Heart left ventricle (tissue), 16 donors: ENCODE measurements at regions not wholly inside any gene's neighbourhood (a gene's known extent, or its start where the extent isn't known, plus 50 kb on each side); places are given as distances from the start of the nearest gene placed in this dataset.

Source experiments
- ATAC-seq, 4 donors: fragments of 200-7000 bp; cut with Tn5 transposase; one replicate each; pipeline ENCODE4 v1.9.1; 2020 to 2022; ENCODE audit warnings: moderate library complexity in 4 of 4, mild to moderate bottlenecking in 3 of 4, moderate number of reproducible peaks in 1 of 4
- DNase-seq, 5 donors: peaks; one replicate each; pipeline ENCODE4 v3.0.0-alpha.2; 2020
- H3K27ac ChIP-seq, 12 donors: fragments of 200-600 bp; sonication (generic) in 4 of 12; one replicate each; pipeline versions ENCODE4 v1.5.0 to v1.8.0; 2016 to 2022; ENCODE audit warnings: mild to moderate bottlenecking in 2 of 12
- H3K27me3 ChIP-seq, 9 donors: fragments of 200-600 bp; sonication (generic) in 2 of 9; one replicate each; pipeline versions ENCODE4 v1.5.1 to v1.8.0; 2016 to 2022; ENCODE audit warnings: mild to moderate bottlenecking in 3 of 9
- H3K36me3 ChIP-seq, 9 donors: fragments of 200-600 bp; sonication (generic) in 2 of 9; one replicate each; pipeline versions ENCODE4 v1.5.0 to v1.8.0; 2018 to 2022; ENCODE audit warnings: mild to moderate bottlenecking in 2 of 9
- H3K4me1 ChIP-seq, 12 donors: fragments of 200-600 bp; sonication (generic) in 4 of 12; one replicate each; pipeline versions ENCODE4 v1.5.0 to v1.8.0; 2016 to 2022; ENCODE audit warnings: mild to moderate bottlenecking in 3 of 12
- H3K4me3 ChIP-seq, 12 donors: fragments of 200-600 bp; sonication (generic) in 4 of 12; one replicate each; pipeline versions ENCODE4 v1.5.0 to v1.8.0; 2017 to 2022; ENCODE audit warnings: mild to moderate bottlenecking in 9 of 12, moderate library complexity in 4 of 12
- H3K9me3 ChIP-seq, 12 donors: fragments of 200-600 bp; sonication (generic) in 4 of 12; one replicate each; pipeline versions ENCODE4 v1.5.0 to v1.8.0; 2016 to 2022; ENCODE audit warnings: mild to moderate bottlenecking in 1 of 12
- CTCF ChIP-seq, 12 donors: fragments of 200-600 bp; sonication (generic) in 4 of 12; IDR thresholded peaks; one replicate each; pipeline versions ENCODE4 v1.5.0 to v1.8.0; 2018 to 2022; ENCODE audit warnings: antibody characterized with exemption in 12 of 12, mild to moderate bottlenecking in 5 of 12
- POLR2A ChIP-seq, 2 donors: fragments of 450-650 bp; IDR thresholded peaks; one replicate each; pipeline ENCODE4 v1.6.1; 2017; ENCODE audit warnings: antibody characterized with exemption in 2 of 2, mild to moderate bottlenecking in 2 of 2, moderate library complexity in 2 of 2
- WGBS, 4 donors: extraction: QIAGEN DNeasy Blood & Tissue Kit in 2 of 4; methylation state at CpG; one replicate each; pipeline versions ENCODE4 v1.1.5 to v1.1.7; 2013 to 2018; 5-methylcytosine and 5-hydroxymethylcytosine counted together
- intact Hi-C, 10 donors: fragments of 100-400 bp; cut with DNase I; formaldehyde crosslinking; loops; one replicate each; pipeline versions ENCODE4 v1.11.1 to v1.14.2; 2022
- microRNA-seq, 4 donors: library from miRNA; unstranded; fragments of <30 nt; microRNA quantifications; one replicate each; pipeline versions ENCODE4 to v1.2.0, GENCODE V29; 2017 to 2020
- donor health status: ischemic (EF 13 %, LVEDD 7.1; RV severe dilation, severe dysfunction).
- donor health status: healthy with polysubstance abuse.
- donor health status: DM: no; HTN: yes; CAD: no.
- donor health status: DM: no; HTN: no; CAD: no.
- donor health status: ischemic (EF 25% LVEDD 6.9; RV normal size, moderate dysfunction).
- donor health status: ischemic (EF 25% LVEDD 5.7; RV mildly dilated, moderate dysfunction).
- donor health status: healthy.
- donor health status: DM: yes; HTN: yes; CAD: no.
- donor health status: ischemic (EF 35%, LVEDD 5.7; RV mildly dilated, moderate dysfunction).
- donor health status: nonischemic (EF 11% LVEDD 7.7; RV severe dilation, severe dysfunction).
- donor health status: DM: yes; HTN: yes; CAD: no.
- donor health status: PGD.
- donor health status: ischemic (EF 29% LVEDD 5.4; RV normal size, mild dysfunction).
- donor health status: nonischemic (EF 23%, LVEDD 6.1; RV moderate dilation, normal function).

- TF ChIP-seq POLR2A (IDR thresholded peaks at IDR 0.05) = no peak
- TF ChIP-seq CTCF (IDR thresholded peaks at IDR 0.05) = no peak
- H3K9me3 ChIP-seq = no peaks in the 10 kb centered on the region
- no peaks in the 10 kb centered on the region for H3K27me3 ChIP-seq
- intact Hi-C loops = no loop called here
- ATAC-seq (peak in 2 of 4 donors; percentile 48 to 50), DNase-seq (no peak)
- no peaks in the 10 kb centered on the region for H3K4me1 ChIP-seq
- 68 to 85% (median 80%) methylated on average over 9 to 10 of the region's 10 CpGs for WGBS, 4 donors
- H3K4me3 ChIP-seq = no peak overlapping the region
- H3K36me3 ChIP-seq = no peaks in the 10 kb centered on the region
- no peak overlapping the region for H3K27ac ChIP-seq
Observed at GRCh38 chr11:70954471-70954870, 297.9 kb downstream of the SHANK2 start.

Small RNA genes in the stretch of these regions (microRNA-seq; reads per million reads assigned to microRNA genes)
- 0 reads per million in 4 donors for gene MIR3664
